ENCODE measurements at regions not wholly inside any gene's neighbourhood (a gene's known extent, or its start where the extent isn't known, plus 50 kb on each side); places are given as distances from the start of the nearest gene placed in this dataset.
"Not testable (repeated sequence)": the region's sequence is repeated elsewhere in the genome, so short reads cannot be mapped to it uniquely, and the experiment has no call there.

- H3K4me3 ChIP-seq, result no peak overlapping the region
- DNase-seq, result no peak
- no peaks in the 10 kb centered on the region for H3K4me1 ChIP-seq
- intact Hi-C loops (cut with DNase I; ENCODE audit: low total_unique reads), result no loop called here
- in situ Hi-C loops (cut with MboI; ENCODE audit: low sequenced_read_pairs in 4 of 4), result no loop called here
- H3K27ac ChIP-seq, result no peak overlapping the region
- no peaks in the 10 kb centered on the region for H3K27me3 ChIP-seq
- TF ChIP-seq, protein P1, sequence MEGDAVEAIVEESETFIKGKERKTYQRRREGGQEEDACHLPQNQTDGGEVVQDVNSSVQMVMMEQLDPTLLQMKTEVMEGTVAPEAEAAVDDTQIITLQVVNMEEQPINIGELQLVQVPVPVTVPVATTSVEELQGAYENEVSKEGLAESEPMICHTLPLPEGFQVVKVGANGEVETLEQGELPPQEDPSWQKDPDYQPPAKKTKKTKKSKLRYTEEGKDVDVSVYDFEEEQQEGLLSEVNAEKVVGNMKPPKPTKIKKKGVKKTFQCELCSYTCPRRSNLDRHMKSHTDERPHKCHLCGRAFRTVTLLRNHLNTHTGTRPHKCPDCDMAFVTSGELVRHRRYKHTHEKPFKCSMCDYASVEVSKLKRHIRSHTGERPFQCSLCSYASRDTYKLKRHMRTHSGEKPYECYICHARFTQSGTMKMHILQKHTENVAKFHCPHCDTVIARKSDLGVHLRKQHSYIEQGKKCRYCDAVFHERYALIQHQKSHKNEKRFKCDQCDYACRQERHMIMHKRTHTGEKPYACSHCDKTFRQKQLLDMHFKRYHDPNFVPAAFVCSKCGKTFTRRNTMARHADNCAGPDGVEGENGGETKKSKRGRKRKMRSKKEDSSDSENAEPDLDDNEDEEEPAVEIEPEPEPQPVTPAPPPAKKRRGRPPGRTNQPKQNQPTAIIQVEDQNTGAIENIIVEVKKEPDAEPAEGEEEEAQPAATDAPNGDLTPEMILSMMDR (IDR thresholded peaks at IDR 0.05 in 4 of 5, conservative IDR thresholded peaks at IDR 0.05 in 1 of 5), result no peak
- no peak for TF ChIP-seq POLR2A (IDR thresholded peaks at IDR 0.05)
- H3K9me3 ChIP-seq, result no peaks in the 10 kb centered on the region
- no peak for ATAC-seq
- H3K36me3 ChIP-seq, result no peaks in the 10 kb centered on the region
Observed at GRCh38 chr2:192645811-192646598, 451.3 kb upstream of the TMEFF2 start.

DNA sequence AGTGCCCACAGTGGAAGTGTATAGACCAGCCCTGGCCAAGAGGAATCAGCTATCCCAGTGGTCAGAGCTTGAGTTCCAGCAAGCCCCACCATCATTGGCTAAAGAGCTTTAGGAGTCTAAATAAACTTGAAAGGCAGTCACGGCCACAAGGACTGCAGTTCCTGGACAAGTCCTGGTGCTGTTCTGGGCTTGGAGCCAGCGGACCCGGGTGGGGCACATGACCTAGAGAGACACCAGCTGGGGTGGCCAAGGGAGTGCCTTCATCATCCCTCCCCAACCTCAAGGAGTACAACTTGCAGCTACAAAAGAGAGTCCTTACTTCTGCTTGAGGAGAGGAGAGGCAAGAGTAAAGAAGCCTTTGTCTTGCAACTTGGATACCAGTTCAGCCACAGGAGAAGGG, 439.8 kb upstream of the TMEFF2 start:
- ATAC-seq, result no peak
- Histone ChIP-seq H3K27me3 (no peaks in the 10 kb centered on the region), H3K4me3 (no peak overlapping the region), H3K4me1 (no peaks in the 10 kb centered on the region), H3K36me3 (no peaks in the 10 kb centered on the region), H3K9me3 (no peaks in the 10 kb centered on the region), H3K27ac (no peak overlapping the region)
- intact Hi-C loops (cut with DNase I; ENCODE audit: low total_unique reads) (no loop called here), in situ Hi-C loops (cut with MboI; ENCODE audit: low sequenced_read_pairs in 4 of 4) (no loop called here)
- DNase-seq, result no peak
- TF ChIP-seq POLR2A (IDR thresholded peaks at IDR 0.05), result no peak
- TF ChIP-seq, protein P1 (IDR thresholded peaks at IDR 0.05 in 4 of 5, conservative IDR thresholded peaks at IDR 0.05 in 1 of 5), result no peak

DNA sequence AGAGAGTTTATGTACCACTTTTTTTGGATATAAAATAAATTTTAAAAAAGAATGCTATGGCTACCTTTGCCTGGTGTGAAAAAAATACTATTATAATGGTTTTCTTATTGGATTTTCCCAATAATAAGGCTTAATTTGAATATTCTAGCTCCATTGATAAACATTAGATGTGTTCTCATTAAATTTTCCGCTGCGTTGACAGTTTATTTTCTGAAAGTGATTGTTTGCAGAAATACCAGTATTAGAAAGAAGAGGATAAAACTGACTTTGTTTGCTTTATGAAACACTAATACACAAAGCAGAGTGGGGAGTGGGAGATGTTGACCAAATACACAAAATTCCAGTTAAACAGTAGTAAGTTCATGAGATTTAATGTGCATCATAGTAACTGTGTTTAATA, 433.3 kb upstream of the TMEFF2 start:
- H3K4me1 ChIP-seq, result no peaks in the 10 kb centered on the region
- no peak for DNase-seq
- TF ChIP-seq POLR2A (IDR thresholded peaks at IDR 0.05), result no peak
- TF ChIP-seq, protein P1 (IDR thresholded peaks at IDR 0.05 in 4 of 5, conservative IDR thresholded peaks at IDR 0.05 in 1 of 5), result no peak
- ATAC-seq, result no peak
- H3K27me3 ChIP-seq, result no peaks in the 10 kb centered on the region
- H3K27ac ChIP-seq, result no peak overlapping the region
- in situ Hi-C loops (cut with MboI; ENCODE audit: low sequenced_read_pairs in 4 of 4) (no loop called here), intact Hi-C loops (cut with DNase I; ENCODE audit: low total_unique reads) (no loop called here)
- H3K9me3 ChIP-seq, result no peaks in the 10 kb centered on the region
- H3K4me3 ChIP-seq, result no peak overlapping the region
- H3K36me3 ChIP-seq, result no peaks in the 10 kb centered on the region

- in situ Hi-C loops (cut with MboI; ENCODE audit: low sequenced_read_pairs in 4 of 4), result no loop called here
- DNase-seq (no peak), ATAC-seq (no peak)
- no peaks in the 10 kb centered on the region for H3K4me1 ChIP-seq
- no peak overlapping the region for H3K4me3 ChIP-seq
- TF ChIP-seq POLR2A (IDR thresholded peaks at IDR 0.05), result no peak
- TF ChIP-seq, protein P1 (IDR thresholded peaks at IDR 0.05 in 4 of 5, conservative IDR thresholded peaks at IDR 0.05 in 1 of 5), result no peak
- no peaks in the 10 kb centered on the region for H3K27me3 ChIP-seq
- H3K9me3 ChIP-seq, result no peaks in the 10 kb centered on the region
- no peaks in the 10 kb centered on the region for H3K36me3 ChIP-seq
- intact Hi-C loops (cut with DNase I; ENCODE audit: low total_unique reads), result no loop called here
- H3K27ac ChIP-seq, result no peak overlapping the region
Observed at GRCh38 chr2:192615105-192615504, 420.4 kb upstream of the TMEFF2 start.

- no peak for ATAC-seq
- no peak overlapping the region for H3K4me3 ChIP-seq
- TF ChIP-seq, protein P1 (IDR thresholded peaks at IDR 0.05 in 4 of 5, conservative IDR thresholded peaks at IDR 0.05 in 1 of 5), result no peak
- no peak for TF ChIP-seq POLR2A (IDR thresholded peaks at IDR 0.05)
- intact Hi-C loops (cut with DNase I; ENCODE audit: low total_unique reads) (no loop called here), in situ Hi-C loops (cut with MboI; ENCODE audit: low sequenced_read_pairs in 4 of 4) (no loop called here)
- H3K4me1 ChIP-seq, result no peaks in the 10 kb centered on the region
- no peaks in the 10 kb centered on the region for H3K27me3 ChIP-seq
- no peak for DNase-seq
- H3K9me3 ChIP-seq, result no peaks in the 10 kb centered on the region
- H3K36me3 ChIP-seq, result no peaks in the 10 kb centered on the region
- no peak overlapping the region for H3K27ac ChIP-seq
Observed at GRCh38 chr2:192604295-192604694, 409.6 kb upstream of the TMEFF2 start.

DNA sequence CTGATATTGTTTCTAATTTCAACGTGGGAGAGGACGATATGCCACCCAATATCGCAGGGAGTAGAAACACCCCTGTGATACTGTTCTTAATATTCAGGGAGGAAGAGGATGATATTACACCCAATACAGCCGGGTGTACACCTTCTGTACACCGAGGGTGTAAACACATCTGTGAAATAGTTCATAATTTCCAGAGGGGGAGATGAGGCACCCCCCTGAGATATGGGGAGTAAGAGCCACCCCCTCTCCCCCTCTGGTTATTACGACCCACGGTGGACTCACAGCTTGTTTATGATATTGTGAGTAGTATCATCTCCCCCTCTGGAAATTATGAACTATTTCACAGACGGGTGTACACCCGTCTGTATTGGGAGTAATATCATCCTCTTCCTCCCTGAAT, 403.9 kb upstream of the TMEFF2 start:
- in situ Hi-C loops (cut with MboI; ENCODE audit: low sequenced_read_pairs in 4 of 4); DNase-seq; H3K36me3 ChIP-seq; H3K27me3 ChIP-seq; H3K4me3 ChIP-seq; H3K9me3 ChIP-seq; intact Hi-C loops (cut with DNase I; ENCODE audit: low total_unique reads); H3K4me1 ChIP-seq; ATAC-seq; H3K27ac ChIP-seq: not testable (repeated sequence)
